Daoy (cell line): ENCODE measurements at regions not wholly inside any gene's neighbourhood (a gene's known extent, or its start where the extent isn't known, plus 50 kb on each side); places are given as distances from the start of the nearest gene placed in this dataset.

ENCODE experiments used
- DNase-seq: peaks from one replicate; pipeline ENCODE4 v3.0.0-alpha.2; 2015; ENCODE audit warnings: low read depth

- DNase-seq, result no peak
Measured at GRCh38 chr2:6657136-6657535, 208.6 kb downstream of the CMPK2 start.

GRCh38 chr2:6657855-6658254 lies 207.9 kb downstream of the CMPK2 start:
- DNase-seq, result no peak

GRCh38 chr2:6664332-6665061 lies 201.2 kb downstream of the CMPK2 start:
- no peak for DNase-seq

GRCh38 chr2:6665093-6666045 lies 200.3 kb downstream of the CMPK2 start:
- DNase-seq, result no peak

GRCh38 chr2:6667326-6667725 lies 198.4 kb downstream of the CMPK2 start:
- no peak for DNase-seq

GRCh38 chr2:6671913-6672312 lies 193.8 kb downstream of the CMPK2 start:
- DNase-seq, result no peak

- DNase-seq, result no peak
Measured at GRCh38 chr2:6674381-6674780, 191.3 kb downstream of the CMPK2 start.

- DNase-seq, result no peak
Measured at GRCh38 chr2:6675791-6676190, 189.9 kb downstream of the CMPK2 start.

- no peak for DNase-seq
Measured at GRCh38 chr2:6676241-6676640, 189.5 kb downstream of the CMPK2 start.

- no peak for DNase-seq
Measured at GRCh38 chr2:6676776-6677175, 188.9 kb downstream of the CMPK2 start.

- no peak for DNase-seq
Measured at GRCh38 chr2:6679471-6679870, 186.2 kb downstream of the CMPK2 start.

- DNase-seq, result no peak
Measured at GRCh38 chr2:6683516-6683915, 182.2 kb downstream of the CMPK2 start.

- DNase-seq, result no peak
Measured at GRCh38 chr2:6685447-6685846, 180.3 kb downstream of the CMPK2 start.

GRCh38 chr2:6692056-6692455 lies 173.7 kb downstream of the CMPK2 start:
- DNase-seq, result no peak

GRCh38 chr2:6692819-6693218 lies 172.9 kb downstream of the CMPK2 start:
- DNase-seq, result no peak

- DNase-seq, result no peak
Measured at GRCh38 chr2:6694555-6694954, 171.2 kb downstream of the CMPK2 start.

GRCh38 chr2:6700335-6700734 lies 165.4 kb downstream of the CMPK2 start:
- DNase-seq, result no peak

- no peak for DNase-seq
Measured at GRCh38 chr2:6704077-6704476, 161.6 kb downstream of the CMPK2 start.

GRCh38 chr2:6721395-6721794 lies 144.3 kb downstream of the CMPK2 start:
- DNase-seq, result no peak

- DNase-seq, result no peak
Measured at GRCh38 chr2:6722574-6722973, 143.1 kb downstream of the CMPK2 start.

- DNase-seq, result no peak
Measured at GRCh38 chr2:6723865-6724604, 141.7 kb downstream of the CMPK2 start.

GRCh38 chr2:6724605-6725140 lies 141.0 kb downstream of the CMPK2 start:
- DNase-seq, result no peak
